Keratinocyte (primary cell): ENCODE measurements at regions not wholly inside any gene's neighbourhood (a gene's known extent, or its start where the extent isn't known, plus 50 kb on each side); places are given as distances from the start of the nearest gene placed in this dataset.

Source experiments
- DNase-seq: peaks from one replicate; pipeline ENCODE4 v3.0.0-alpha.2; 2011; ENCODE audit warnings: low read depth, missing footprints, low spot score
- FAIRE-seq: peaks from 2 replicates; lab custom pipeline; 2011; peaks lifted over from hg19 to GRCh38; lab: Jason Lieb, UNC
- H2AFZ ChIP-seq: 2 replicates; pipeline ENCODE4 v1.6.0; 2012; ENCODE audit warnings: low read length, control low read depth, inconsistent platforms; ENCODE audit not compliant: control insufficient read depth
- H3K27ac ChIP-seq: 2 replicates; pipeline ENCODE4 v1.5.1; 2011; ENCODE audit warnings: low read length; ENCODE audit not compliant: control insufficient read depth, insufficient read depth
- H3K27me3 ChIP-seq: 3 replicates; pipeline ENCODE4 v1.6.0; 2011; ENCODE audit warnings: low read length; ENCODE audit not compliant: control insufficient read depth, insufficient read depth; ENCODE audit errors: extremely low read depth
- H3K36me3 ChIP-seq, 2 experiments: 2 replicates in 1 of 2; 3 replicates in 1 of 2; pipeline ENCODE4 v1.5.1; 2011; ENCODE audit warnings: low read length in 2 of 2, mild to moderate bottlenecking in 1 of 2; ENCODE audit not compliant: control insufficient read depth in 2 of 2, insufficient read depth in 2 of 2; ENCODE audit errors: extremely low read depth in 1 of 2
- H3K4me1 ChIP-seq: 3 replicates; pipeline ENCODE4 v1.5.1; 2011; ENCODE audit warnings: low read length; ENCODE audit not compliant: control insufficient read depth, insufficient read depth; ENCODE audit errors: extremely low read depth
- H3K4me2 ChIP-seq: 3 replicates; pipeline ENCODE4 v1.6.0; 2011; ENCODE audit warnings: low read depth, low read length; ENCODE audit not compliant: control insufficient read depth, insufficient read depth; ENCODE audit errors: extremely low read depth
- H3K4me3 ChIP-seq, 3 experiments: fragments of 200-600 bp in 1 of 3; sonication (generic) in 1 of 3; 2 replicates in 2 of 3; 3 replicates in 1 of 3; pipeline ENCODE4 v1.5.1; 2011 to 2016; ENCODE audit warnings: low read length in 3 of 3, mild to moderate bottlenecking in 3 of 3, control low read depth in 2 of 3, inconsistent platforms in 1 of 3, low read depth in 1 of 3, mixed read lengths in 1 of 3, mixed run types in 1 of 3, moderate library complexity in 1 of 3; ENCODE audit not compliant: control insufficient read depth in 2 of 3, insufficient read depth in 2 of 3; ENCODE audit errors: extremely low read depth in 1 of 3
- H3K79me2 ChIP-seq: 2 replicates; pipeline ENCODE4 v1.6.0; 2012; ENCODE audit warnings: low read length; ENCODE audit not compliant: control insufficient read depth, insufficient read depth
- H3K9ac ChIP-seq: 3 replicates; pipeline ENCODE4 v1.6.0; 2011; ENCODE audit warnings: low read length; ENCODE audit not compliant: control insufficient read depth, insufficient read depth; ENCODE audit errors: extremely low read depth
- H3K9me1 ChIP-seq: 3 replicates; pipeline ENCODE4 v1.6.0; 2011; ENCODE audit warnings: low read length; ENCODE audit not compliant: control insufficient read depth, insufficient read depth; ENCODE audit errors: extremely low read depth
- H3K9me3 ChIP-seq: 2 replicates; pipeline ENCODE4 v1.5.1; 2012; ENCODE audit warnings: low read depth, low read length; ENCODE audit not compliant: control insufficient read depth
- H4K20me1 ChIP-seq: 3 replicates; pipeline ENCODE4 v1.6.0; 2011; ENCODE audit warnings: low read length; ENCODE audit not compliant: control insufficient read depth, insufficient read depth; ENCODE audit errors: extremely low read depth
- CTCF ChIP-seq, 3 experiments: IDR thresholded peaks in 1 of 3; conservative IDR thresholded peaks in 1 of 3; optimal IDR thresholded peaks in 1 of 3; 2 replicates in 2 of 3; 3 replicates in 1 of 3; pipeline versions ENCODE3 to v1.5.1; 2011; ENCODE audit warnings: low read length in 3 of 3, mild to moderate bottlenecking in 3 of 3, moderate library complexity in 2 of 3, control low read depth in 1 of 3, inconsistent platforms in 1 of 3; ENCODE audit not compliant: insufficient read depth in 2 of 3; ENCODE audit errors: extremely low read depth in 1 of 3
- EZH2 ChIP-seq: IDR thresholded peaks from one replicate; pipeline ENCODE4 v1.6.1; 2012; ENCODE audit warnings: inconsistent platforms, mild to moderate bottlenecking, low read length, moderate library complexity
- dilution Hi-C: fragments of 300-500 bp; cut with MboI; formaldehyde crosslinking; loops from one replicate; pipeline ENCODE4 v1.7.0; 2020; ENCODE audit warnings: low sequenced_read_pairs; ENCODE audit not compliant: extremely low pct_ligation_motif_present

- FAIRE-seq (no peak), DNase-seq (no peak)
- Histone ChIP-seq H3K27me3 (no peaks in the 10 kb centered on the region), H3K27ac (no peak overlapping the region), H3K4me1 (peaks cover 10% of the 10 kb centered on the region), H3K36me3 (no peaks in the 10 kb centered on the region), H4K20me1 (no peaks in the 10 kb centered on the region), H2AFZ (no peak overlapping the region), H3K79me2 (no peaks in the 10 kb centered on the region), H3K9me3 (no peaks in the 10 kb centered on the region), H3K9me1 (no peaks in the 10 kb centered on the region), H3K4me3 (no peak overlapping the region), H3K9ac (no peak overlapping the region), H3K4me2 (no peak overlapping the region)
- dilution Hi-C loops: no loop called here
- TF ChIP-seq EZH2 (no peak), CTCF (optimal IDR thresholded peaks at IDR 0.05 in 1 of 3, IDR thresholded peaks at IDR 0.05 in 1 of 3, conservative IDR thresholded peaks at IDR 0.05 in 1 of 3; ENCODE audit: extremely low read depth in 1 of 3, insufficient read depth in 2 of 3, low read length in 3 of 3) (no peak)
Observed at GRCh38 chr14:49984424-49984823, 91.5 kb downstream of the ARF6 start.

- Histone ChIP-seq H3K9me3 (no peaks in the 10 kb centered on the region), H3K79me2 (no peaks in the 10 kb centered on the region), H3K4me3 (no peak overlapping the region), H3K27me3 (no peaks in the 10 kb centered on the region), H3K9me1 (no peaks in the 10 kb centered on the region), H3K27ac (no peak overlapping the region), H3K36me3 (no peaks in the 10 kb centered on the region), H4K20me1 (no peaks in the 10 kb centered on the region), H3K9ac (no peak overlapping the region), H3K4me2 (no peak overlapping the region), H3K4me1 (peaks cover 10% of the 10 kb centered on the region), H2AFZ (no peak overlapping the region)
- no peak for DNase-seq
- dilution Hi-C loops: no loop called here
- FAIRE-seq: no peak
- TF ChIP-seq EZH2 (no peak), CTCF (optimal IDR thresholded peaks at IDR 0.05 in 1 of 3, IDR thresholded peaks at IDR 0.05 in 1 of 3, conservative IDR thresholded peaks at IDR 0.05 in 1 of 3; ENCODE audit: extremely low read depth in 1 of 3, insufficient read depth in 2 of 3, low read length in 3 of 3) (no peak)
Observed at GRCh38 chr14:49986343-49987014, 93.6 kb downstream of the ARF6 start.
